RWPE1 (cell line): ENCODE measurements at regions not wholly inside any gene's neighbourhood (a gene's known extent, or its start where the extent isn't known, plus 50 kb on each side); places are given as distances from the start of the nearest gene placed in this dataset.

ENCODE experiments used
- CTCF ChIA-PET: fragments of 350-600 bp; sonication (Branson Sonifier 250); formaldehyde crosslinking; extraction: SDS; loops from one replicate; lab custom pipeline; 2021; lab: Yijun Ruan, JAX
- POLR2A ChIA-PET: fragments of 400-600 bp; formaldehyde crosslinking; extraction: SDS; loops from one replicate; lab custom pipeline; 2020; ENCODE audit warnings: antibody characterized with exemption; ENCODE audit not compliant: low non-redundant PET; lab: Yijun Ruan, JAX
- DNase-seq: peaks from one replicate; pipeline ENCODE4 v3.0.0; 2012; ENCODE audit warnings: low spot score
- H3K27ac ChIP-seq: fragments of 450-650 bp; 2 replicates; pipeline ENCODE4 v1.5.1; 2017
- TF ChIP-seq, protein P1 (sequence below): fragments of 450-650 bp; conservative IDR thresholded peaks from 2 replicates; pipeline ENCODE4 v1.5.1; 2017; ENCODE audit warnings: low read depth, mild to moderate bottlenecking

GRCh38 chr9:12614488-12614887 is 78.7 kb upstream of the TYRP1 start:
- TF ChIP-seq, protein P1, sequence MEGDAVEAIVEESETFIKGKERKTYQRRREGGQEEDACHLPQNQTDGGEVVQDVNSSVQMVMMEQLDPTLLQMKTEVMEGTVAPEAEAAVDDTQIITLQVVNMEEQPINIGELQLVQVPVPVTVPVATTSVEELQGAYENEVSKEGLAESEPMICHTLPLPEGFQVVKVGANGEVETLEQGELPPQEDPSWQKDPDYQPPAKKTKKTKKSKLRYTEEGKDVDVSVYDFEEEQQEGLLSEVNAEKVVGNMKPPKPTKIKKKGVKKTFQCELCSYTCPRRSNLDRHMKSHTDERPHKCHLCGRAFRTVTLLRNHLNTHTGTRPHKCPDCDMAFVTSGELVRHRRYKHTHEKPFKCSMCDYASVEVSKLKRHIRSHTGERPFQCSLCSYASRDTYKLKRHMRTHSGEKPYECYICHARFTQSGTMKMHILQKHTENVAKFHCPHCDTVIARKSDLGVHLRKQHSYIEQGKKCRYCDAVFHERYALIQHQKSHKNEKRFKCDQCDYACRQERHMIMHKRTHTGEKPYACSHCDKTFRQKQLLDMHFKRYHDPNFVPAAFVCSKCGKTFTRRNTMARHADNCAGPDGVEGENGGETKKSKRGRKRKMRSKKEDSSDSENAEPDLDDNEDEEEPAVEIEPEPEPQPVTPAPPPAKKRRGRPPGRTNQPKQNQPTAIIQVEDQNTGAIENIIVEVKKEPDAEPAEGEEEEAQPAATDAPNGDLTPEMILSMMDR = no peak

GRCh38 chr9:12618956-12619355 is 74.2 kb upstream of the TYRP1 start:
- CTCF ChIA-PET = interaction anchor here (0.6 kb wide), 1 partner anchor 894 kb away, joined by 4 read pairs; no protein-coding TSS in a partner anchor
- POLR2A ChIA-PET = no interaction called here
- TF ChIP-seq, protein P1 = no peak
- DNase-seq = no peak
- H3K27ac ChIP-seq = no peak overlapping the region

More at GRCh38 chr9:12614488-12614887, 78.7 kb upstream of the TYRP1 start:
- H3K27ac ChIP-seq = no peak overlapping the region
- no peak for DNase-seq
- ChIA-PET CTCF (no interaction called here), POLR2A (no interaction called here)

DNA sequence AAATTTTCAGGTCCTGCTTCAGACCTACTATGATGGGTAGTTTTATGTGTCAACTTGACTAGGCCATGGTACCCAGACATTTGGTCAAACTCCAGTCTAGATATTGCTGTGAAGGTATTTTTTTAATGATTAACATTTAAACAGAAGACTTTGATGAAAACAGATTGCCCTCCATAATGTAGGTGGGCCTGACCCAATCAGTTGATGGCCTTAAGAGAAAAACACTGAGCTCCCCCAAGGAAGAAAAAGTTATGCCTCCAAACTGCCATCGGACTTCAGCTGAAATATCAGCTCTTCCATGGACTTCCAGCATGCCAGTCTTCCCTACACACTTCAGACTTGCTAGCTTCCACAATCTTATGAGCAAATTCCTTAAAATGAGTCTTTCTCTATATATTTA is 67.3 kb upstream of the TYRP1 start:
- TF ChIP-seq, protein P1 = no peak
- CTCF ChIA-PET = no interaction called here
- POLR2A ChIA-PET = no interaction called here
- DNase-seq = no peak
- no peak overlapping the region for H3K27ac ChIP-seq

DNA sequence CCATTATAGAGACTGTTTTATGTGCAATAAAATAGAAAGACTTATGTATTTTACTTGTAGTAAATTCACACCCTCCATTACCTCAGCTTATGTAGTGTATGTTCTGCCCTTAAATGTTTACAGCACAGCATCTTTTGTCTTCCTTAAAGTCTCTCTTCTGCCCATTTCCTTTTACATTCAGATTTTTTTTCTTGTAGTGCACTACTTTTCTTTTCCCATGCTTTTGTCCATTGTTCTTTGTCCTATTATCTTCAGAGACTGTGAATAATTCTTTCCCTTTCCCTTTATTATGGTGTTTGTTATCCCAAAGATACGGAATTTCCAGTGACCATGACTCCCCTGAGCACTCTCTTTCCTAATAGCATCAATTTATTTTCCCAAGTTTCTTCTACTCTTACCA is 66.1 kb upstream of the TYRP1 start:
- no peak for DNase-seq
- CTCF ChIA-PET = no interaction called here
- H3K27ac ChIP-seq = no peak overlapping the region
- TF ChIP-seq, protein P1 = no peak
- POLR2A ChIA-PET = no interaction called here

DNA sequence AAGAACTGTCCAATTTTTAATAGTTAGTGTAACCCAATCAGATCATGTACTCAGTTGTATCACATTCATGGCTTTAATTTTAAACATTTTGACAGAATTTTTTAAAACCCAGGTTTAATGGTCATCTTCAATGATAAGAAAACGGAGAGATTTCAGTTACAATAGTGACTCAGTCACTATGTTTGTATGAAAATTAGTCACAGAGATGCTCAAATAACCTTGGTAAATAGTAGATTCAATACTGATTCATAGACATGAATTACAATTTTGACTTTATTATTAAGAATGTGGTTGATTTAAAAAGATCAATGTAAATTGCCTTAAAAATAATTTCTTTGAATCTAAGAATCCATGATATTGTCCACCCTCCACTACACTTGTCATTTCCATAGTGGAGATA is 64.6 kb upstream of the TYRP1 start:
- ChIA-PET POLR2A (no interaction called here), CTCF (no interaction called here)
- TF ChIP-seq, protein P1 = no peak
- no peak for DNase-seq
- no peak overlapping the region for H3K27ac ChIP-seq

DNA sequence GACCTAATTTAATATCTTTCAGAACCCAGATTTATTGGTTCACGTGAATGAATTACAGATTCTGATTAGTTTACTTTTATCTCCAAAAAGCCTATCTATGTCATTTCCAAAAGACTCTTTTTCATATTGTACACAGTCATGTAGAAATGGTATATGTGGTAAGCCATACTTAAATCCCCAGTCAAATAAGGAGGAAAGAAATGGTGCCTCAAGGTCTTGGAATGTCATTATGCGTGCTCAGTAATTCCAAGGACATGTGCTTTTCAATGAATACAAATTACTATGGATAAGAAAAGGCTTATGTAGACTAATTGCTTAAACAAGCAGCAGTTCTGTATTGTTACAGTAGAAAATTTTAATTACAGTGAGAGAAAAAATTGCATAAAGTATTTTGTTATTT is 64.1 kb upstream of the TYRP1 start:
- ChIA-PET POLR2A (no interaction called here), CTCF (no interaction called here)
- H3K27ac ChIP-seq = no peak overlapping the region
- TF ChIP-seq, protein P1 = no peak
- no peak for DNase-seq

DNA sequence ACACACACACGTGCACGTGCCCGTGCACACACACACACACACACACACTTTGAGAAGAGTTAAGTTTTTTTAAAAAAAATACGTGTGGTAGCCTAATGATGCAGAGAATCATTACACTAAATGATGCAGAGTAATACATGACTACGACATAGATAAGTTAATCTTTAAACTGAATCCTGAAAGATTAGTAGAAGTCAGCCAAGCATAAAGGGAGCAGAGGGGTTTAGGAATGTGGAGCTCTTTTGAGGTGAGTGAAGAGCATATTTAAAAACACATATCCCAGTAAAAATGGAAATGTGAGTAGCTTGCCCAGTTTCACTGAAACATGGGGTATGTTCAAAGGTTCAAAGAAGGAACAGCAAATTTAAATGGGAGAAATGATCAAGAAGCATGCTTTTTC is 61.3 kb upstream of the TYRP1 start:
- TF ChIP-seq, protein P1 = no peak
- ChIA-PET CTCF (no interaction called here), POLR2A (no interaction called here)
- DNase-seq = no peak
- H3K27ac ChIP-seq = no peak overlapping the region
